HG02852 (cell line): ENCODE measurements at regions not wholly inside any gene's neighbourhood (a gene's known extent, or its start where the extent isn't known, plus 50 kb on each side); places are given as distances from the start of the nearest gene placed in this dataset.
"Not testable (repeated sequence)": the region's sequence is repeated elsewhere in the genome, so short reads cannot be mapped to it uniquely, and the experiment has no call there.

Experiments used
- ATAC-seq: cut with Tn5 transposase; IDR thresholded peaks from one replicate; pipeline ENCODE4 v1.9.1; 2021; ENCODE audit warnings: mild to moderate bottlenecking, moderate library complexity; ENCODE audit not compliant: unreplicated experiment

GRCh38 chr7:21304808-21305375, 123.0 kb upstream of the SP4 start:
- ATAC-seq, result no peak

GRCh38 chr7:21305455-21306235, 122.2 kb upstream of the SP4 start:
- peak; percentile 62 for ATAC-seq

GRCh38 chr7:21314954-21315353, 112.9 kb upstream of the SP4 start:
- no peak for ATAC-seq

GRCh38 chr7:21317966-21318915, 109.6 kb upstream of the SP4 start:
- no peak for ATAC-seq

- no peak for ATAC-seq
These were observed 109.0 kb upstream of the SP4 start for GRCh38 chr7:21318916-21319270.

GRCh38 chr7:21326241-21326640, 101.6 kb upstream of the SP4 start:
- no peak for ATAC-seq

- ATAC-seq, result no peak
These were observed 101.0 kb upstream of the SP4 start for GRCh38 chr7:21326921-21327320.

GRCh38 chr7:21327422-21328409, 100.2 kb upstream of the SP4 start:
- ATAC-seq, result no peak

- no peak for ATAC-seq
These were observed 97.3 kb upstream of the SP4 start for GRCh38 chr7:21330462-21331178.

- no peak for ATAC-seq
These were observed 93.0 kb upstream of the SP4 start for GRCh38 chr7:21334906-21335305.

GRCh38 chr7:21336743-21337142, 91.1 kb upstream of the SP4 start:
- ATAC-seq, result no peak

- no peak for ATAC-seq
These were observed 89.1 kb upstream of the SP4 start for GRCh38 chr7:21338728-21339164.

GRCh38 chr7:21344900-21345299, 83.0 kb upstream of the SP4 start:
- ATAC-seq, result not testable (repeated sequence)

GRCh38 chr7:21345361-21345760, 82.5 kb upstream of the SP4 start:
- ATAC-seq, result no peak

GRCh38 chr7:21346297-21346696, 81.6 kb upstream of the SP4 start:
- no peak for ATAC-seq

- ATAC-seq, result peak; percentile 83
These were observed 75.1 kb upstream of the SP4 start for GRCh38 chr7:21352540-21353387.

GRCh38 chr7:21353388-21353780, 74.5 kb upstream of the SP4 start:
- no peak for ATAC-seq

GRCh38 chr7:21354284-21354683, 73.6 kb upstream of the SP4 start:
- no peak for ATAC-seq

- peak; percentile 77 for ATAC-seq
These were observed 72.4 kb upstream of the SP4 start for GRCh38 chr7:21355406-21355874.
